GM23338 (cell line): ENCODE measurements at regions not wholly inside any gene's neighbourhood (a gene's known extent, or its start where the extent isn't known, plus 50 kb on each side); places are given as distances from the start of the nearest gene placed in this dataset.

Experiments used
- EZH2 ChIP-seq: fragments of 200-600 bp; sonication (generic); IDR thresholded peaks from one replicate; pipeline ENCODE4 v1.8.0; 2017; ENCODE audit warnings: antibody characterized with exemption, mild to moderate bottlenecking, low read depth; ENCODE audit not compliant: unreplicated experiment
- EZH2phosphoT487 ChIP-seq: fragments of 200-600 bp; sonication (generic); IDR thresholded peaks from one replicate; pipeline ENCODE4 v1.8.1; 2018; ENCODE audit warnings: antibody characterized with exemption; ENCODE audit not compliant: unreplicated experiment
- NANOG ChIP-seq: IDR thresholded peaks from 2 replicates; pipeline ENCODE4 v1.6.1; 2016; ENCODE audit warnings: antibody characterized with exemption, borderline replicate concordance
- POLR2AphosphoS5 ChIP-seq: IDR thresholded peaks from 2 replicates; pipeline ENCODE4 v1.6.1; 2016; ENCODE audit warnings: antibody characterized with exemption, low read depth
- STAT1 ChIP-seq: IDR thresholded peaks from one replicate; pipeline ENCODE4 v1.6.1; 2016; ENCODE audit warnings: antibody characterized with exemption; ENCODE audit not compliant: unreplicated experiment
- ZNF114 ChIP-seq: fragments of 250-450 bp; sonication (Bioruptor Pico); IDR thresholded peaks from 2 replicates; pipeline ENCODE4 v1.5.0; 2020; ENCODE audit warnings: mild to moderate bottlenecking, moderate library complexity
- TF ChIP-seq, protein P1 (sequence below), 2 experiments: fragments of 200-600 bp in 1 of 2; sonication (generic) in 1 of 2; conservative IDR thresholded peaks; 2 replicates each; pipeline versions ENCODE4 v1.5.1 to v1.6.1; 2016 to 2017; ENCODE audit warnings: antibody characterized with exemption in 2 of 2, low read depth in 2 of 2, mild to moderate bottlenecking in 2 of 2, moderate library complexity in 1 of 2
- TF ChIP-seq, protein P2 (sequence below): IDR thresholded peaks from one replicate; pipeline ENCODE4 v1.6.1; 2018; ENCODE audit warnings: antibody characterized with exemption; ENCODE audit not compliant: unreplicated experiment

DNA sequence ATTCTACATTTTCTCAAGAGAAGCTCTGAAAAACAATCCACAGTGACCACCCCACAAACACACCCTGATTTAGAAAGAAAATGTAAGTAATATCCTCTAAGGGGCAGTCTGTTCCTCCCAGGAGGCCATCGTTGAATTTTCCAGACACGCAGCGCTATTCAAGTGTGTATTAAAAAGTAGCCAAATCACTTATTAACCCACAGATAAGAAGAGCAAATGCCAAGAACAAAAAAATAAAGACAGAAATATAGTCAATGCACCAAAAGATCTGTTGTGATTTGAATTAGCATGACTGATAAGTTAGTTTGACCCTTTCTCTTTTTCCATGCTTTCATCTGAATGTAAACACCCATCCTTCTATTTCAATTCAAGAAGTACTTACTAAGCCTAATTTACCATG lies 622.8 kb upstream of the ZNF385D start:
- TF ChIP-seq NANOG (no peak), EZH2phosphoT487 (no peak), EZH2 (no peak), POLR2AphosphoS5 (no peak), ZNF114 (CRISPR knock-in tag) (no peak), STAT1 (no peak)
- TF ChIP-seq, protein P1, sequence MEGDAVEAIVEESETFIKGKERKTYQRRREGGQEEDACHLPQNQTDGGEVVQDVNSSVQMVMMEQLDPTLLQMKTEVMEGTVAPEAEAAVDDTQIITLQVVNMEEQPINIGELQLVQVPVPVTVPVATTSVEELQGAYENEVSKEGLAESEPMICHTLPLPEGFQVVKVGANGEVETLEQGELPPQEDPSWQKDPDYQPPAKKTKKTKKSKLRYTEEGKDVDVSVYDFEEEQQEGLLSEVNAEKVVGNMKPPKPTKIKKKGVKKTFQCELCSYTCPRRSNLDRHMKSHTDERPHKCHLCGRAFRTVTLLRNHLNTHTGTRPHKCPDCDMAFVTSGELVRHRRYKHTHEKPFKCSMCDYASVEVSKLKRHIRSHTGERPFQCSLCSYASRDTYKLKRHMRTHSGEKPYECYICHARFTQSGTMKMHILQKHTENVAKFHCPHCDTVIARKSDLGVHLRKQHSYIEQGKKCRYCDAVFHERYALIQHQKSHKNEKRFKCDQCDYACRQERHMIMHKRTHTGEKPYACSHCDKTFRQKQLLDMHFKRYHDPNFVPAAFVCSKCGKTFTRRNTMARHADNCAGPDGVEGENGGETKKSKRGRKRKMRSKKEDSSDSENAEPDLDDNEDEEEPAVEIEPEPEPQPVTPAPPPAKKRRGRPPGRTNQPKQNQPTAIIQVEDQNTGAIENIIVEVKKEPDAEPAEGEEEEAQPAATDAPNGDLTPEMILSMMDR (conservative IDR thresholded peaks at IDR 0.05; ENCODE audit: low read depth in 2 of 2) = no peak
- TF ChIP-seq, protein P2, sequence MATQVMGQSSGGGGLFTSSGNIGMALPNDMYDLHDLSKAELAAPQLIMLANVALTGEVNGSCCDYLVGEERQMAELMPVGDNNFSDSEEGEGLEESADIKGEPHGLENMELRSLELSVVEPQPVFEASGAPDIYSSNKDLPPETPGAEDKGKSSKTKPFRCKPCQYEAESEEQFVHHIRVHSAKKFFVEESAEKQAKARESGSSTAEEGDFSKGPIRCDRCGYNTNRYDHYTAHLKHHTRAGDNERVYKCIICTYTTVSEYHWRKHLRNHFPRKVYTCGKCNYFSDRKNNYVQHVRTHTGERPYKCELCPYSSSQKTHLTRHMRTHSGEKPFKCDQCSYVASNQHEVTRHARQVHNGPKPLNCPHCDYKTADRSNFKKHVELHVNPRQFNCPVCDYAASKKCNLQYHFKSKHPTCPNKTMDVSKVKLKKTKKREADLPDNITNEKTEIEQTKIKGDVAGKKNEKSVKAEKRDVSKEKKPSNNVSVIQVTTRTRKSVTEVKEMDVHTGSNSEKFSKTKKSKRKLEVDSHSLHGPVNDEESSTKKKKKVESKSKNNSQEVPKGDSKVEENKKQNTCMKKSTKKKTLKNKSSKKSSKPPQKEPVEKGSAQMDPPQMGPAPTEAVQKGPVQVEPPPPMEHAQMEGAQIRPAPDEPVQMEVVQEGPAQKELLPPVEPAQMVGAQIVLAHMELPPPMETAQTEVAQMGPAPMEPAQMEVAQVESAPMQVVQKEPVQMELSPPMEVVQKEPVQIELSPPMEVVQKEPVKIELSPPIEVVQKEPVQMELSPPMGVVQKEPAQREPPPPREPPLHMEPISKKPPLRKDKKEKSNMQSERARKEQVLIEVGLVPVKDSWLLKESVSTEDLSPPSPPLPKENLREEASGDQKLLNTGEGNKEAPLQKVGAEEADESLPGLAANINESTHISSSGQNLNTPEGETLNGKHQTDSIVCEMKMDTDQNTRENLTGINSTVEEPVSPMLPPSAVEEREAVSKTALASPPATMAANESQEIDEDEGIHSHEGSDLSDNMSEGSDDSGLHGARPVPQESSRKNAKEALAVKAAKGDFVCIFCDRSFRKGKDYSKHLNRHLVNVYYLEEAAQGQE = no peak
